Stomach (tissue), 8 donors: ENCODE measurements at regions not wholly inside any gene's neighbourhood (a gene's known extent, or its start where the extent isn't known, plus 50 kb on each side); places are given as distances from the start of the nearest gene placed in this dataset.

Experiments used
- DNase-seq, 2 donors: peaks; one replicate each; pipeline versions ENCODE4 v3.0.0 to v3.0.0-alpha.2; 2013 to 2019
- H3K27ac ChIP-seq, 5 donors: fragments of 200-600 bp in 4 of 5; sonication (generic) in 4 of 5; one replicate each; pipeline ENCODE4 v1.5.1; 2013 to 2019; ENCODE audit warnings: mild to moderate bottlenecking in 1 of 5, moderate library complexity in 1 of 5
- H3K27me3 ChIP-seq, 3 donors: fragments of 200-600 bp; sonication (generic); one replicate each; pipeline ENCODE4 v1.5.1; 2017 to 2019; ENCODE audit warnings: mixed run types in 1 of 3
- H3K36me3 ChIP-seq, 4 donors: fragments of 200-600 bp; sonication (generic); 1 replicate in 3 of 4; 2 replicates in 1 of 4; pipeline ENCODE4 v1.5.1; 2016 to 2019
- H3K4me1 ChIP-seq, 4 donors: fragments of 200-600 bp; sonication (generic); one replicate each; pipeline ENCODE4 v1.5.1; 2016 to 2019
- H3K4me3 ChIP-seq, 4 donors: fragments of 200-600 bp; sonication (generic) in 3 of 4; one replicate each; pipeline ENCODE4 v1.5.1; 2016 to 2019; ENCODE audit warnings: mild to moderate bottlenecking in 1 of 4
- H3K9me3 ChIP-seq, 4 donors: fragments of 200-600 bp; sonication (generic); one replicate each; pipeline ENCODE4 v1.5.1; 2016 to 2019
- EP300 ChIP-seq: sonication (generic); formaldehyde crosslinking; IDR thresholded peaks from one replicate; pipeline ENCODE4 v1.6.1; 2017; ENCODE audit warnings: antibody characterized with exemption
- POLR2A ChIP-seq, 4 donors: fragments of 450-650 bp; IDR thresholded peaks; one replicate each; pipeline ENCODE4 v1.6.1; 2016; ENCODE audit warnings: antibody characterized with exemption in 4 of 4, control low read depth in 2 of 4, mild to moderate bottlenecking in 1 of 4, moderate library complexity in 1 of 4
- POLR2AphosphoS5 ChIP-seq, 3 donors: sonication (generic); formaldehyde crosslinking; IDR thresholded peaks; one replicate each; pipeline ENCODE4 v1.6.1; 2016; ENCODE audit warnings: antibody characterized with exemption in 3 of 3
- WGBS, 5 donors: extraction: QIAGEN DNeasy Blood & Tissue Kit in 3 of 5; methylation state at CpG; one replicate each; pipeline versions ENCODE4 v1.1.5 to v1.1.7; 2013 to 2018; 5-methylcytosine and 5-hydroxymethylcytosine counted together
- intact Hi-C: fragments of 100-400 bp; cut with DNase I; formaldehyde crosslinking; loops from one replicate; pipeline ENCODE4 v1.15.1; 2023; ENCODE audit warnings: low total_unique reads
- TF ChIP-seq, protein P1 (sequence below), 7 experiments: fragments of 450-650 bp in 4 of 7; fragments of 200-600 bp in 3 of 7; sonication (generic) in 3 of 7; IDR thresholded peaks; one replicate each; pipeline ENCODE4 v1.5.1; 2016 to 2019; ENCODE audit warnings: antibody characterized with exemption in 7 of 7, control low read depth in 2 of 7, mild to moderate bottlenecking in 1 of 7
- donor health status: healthy with polysubstance abuse.
- donor health status: Bipolar disorder and iron deficiency.
- donor health status: healthy.

DNA sequence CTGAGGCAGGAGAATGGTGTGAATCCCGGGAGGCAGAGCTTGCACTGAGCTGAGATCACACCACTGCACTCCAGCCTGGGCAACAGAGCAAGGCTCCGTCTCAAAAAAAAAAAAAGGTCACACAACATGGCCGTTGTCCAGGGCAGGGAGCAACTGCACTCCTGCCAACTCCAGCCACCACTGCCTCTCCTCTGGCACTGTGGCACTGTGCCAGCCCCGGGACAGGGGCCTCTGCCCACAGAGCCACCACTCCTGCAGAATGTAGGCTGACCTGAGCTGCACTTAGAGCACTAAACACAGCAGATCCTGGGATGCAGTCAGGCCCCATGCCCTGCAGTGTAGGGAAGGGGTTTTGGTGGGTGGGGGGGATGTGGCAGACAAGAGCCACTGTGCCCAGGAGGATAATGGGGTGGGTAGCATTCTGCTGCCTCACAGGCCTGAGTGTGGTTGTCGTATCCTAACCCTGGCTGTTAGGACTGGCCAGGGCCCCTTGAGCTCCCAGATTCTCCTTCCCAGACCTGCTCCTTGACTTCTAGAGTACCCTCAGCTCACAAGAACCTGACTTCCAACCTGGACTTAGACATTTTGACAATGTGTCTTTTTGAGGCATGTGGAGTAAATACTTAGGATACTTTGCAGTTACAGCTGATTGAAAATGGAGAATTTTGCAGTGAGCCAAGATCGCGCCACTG is 69.4 kb upstream of the SH3RF3 start:
- H3K36me3 ChIP-seq, result no peaks in the 10 kb centered on the region
- H3K27me3 ChIP-seq, result no peaks in the 10 kb centered on the region
- peaks cover 7 to 45% (median 38%) of the 10 kb centered on the region in 4 donors for H3K4me1 ChIP-seq
- intact Hi-C loops, result no loop called here
- H3K27ac ChIP-seq, result peak overlapping the region in 2 of 5 donors; percentile 10 to 16
- no peaks in the 10 kb centered on the region for H3K9me3 ChIP-seq
- no peak overlapping the region for H3K4me3 ChIP-seq
- peak in 1 of 2 donors; percentile 85 for DNase-seq
- WGBS, 5 donors, result 40 to 54% (median 48%) methylated on average over 6 to 7 of the region's 7 CpGs
- peak in 1 of 3 donors; percentile 44 for TF ChIP-seq POLR2AphosphoS5 (IDR thresholded peaks at IDR 0.05)
- no peak for TF ChIP-seq POLR2A (IDR thresholded peaks at IDR 0.05)
- TF ChIP-seq EP300, result no peak

DNA sequence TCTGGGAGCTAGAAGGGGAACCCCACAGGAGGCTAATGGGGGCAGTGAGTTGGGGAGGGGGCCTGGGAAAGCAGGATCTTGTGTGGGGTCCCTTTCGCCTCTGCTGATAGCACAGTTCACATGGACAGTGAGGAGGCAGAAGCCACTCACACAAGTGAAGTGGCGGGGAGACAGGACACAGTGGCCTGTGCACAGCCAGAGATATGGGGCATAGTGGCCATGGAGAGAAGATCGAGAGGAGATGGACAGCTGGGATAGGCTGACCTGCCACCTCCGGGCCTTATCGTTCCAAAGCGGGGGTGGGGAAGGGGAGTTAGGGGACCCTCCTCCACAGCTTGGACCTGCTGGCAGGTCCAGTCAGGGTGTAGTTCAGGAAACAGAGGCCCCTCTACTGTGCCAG is 69.8 kb upstream of the EDAR start:
- Histone ChIP-seq H3K4me3 (no peak overlapping the region), H3K9me3 (no peaks in the 10 kb centered on the region), H3K27me3 (no peaks in the 10 kb centered on the region), H3K4me1 (peaks cover 7 to 43% (median 37%) of the 10 kb centered on the region in 4 donors), H3K27ac (no peak overlapping the region), H3K36me3 (no peaks in the 10 kb centered on the region)
- no peak for DNase-seq
- intact Hi-C loops, result no loop called here
- WGBS, 5 donors, result 87 to 96% (median 95%) methylated on average over 6 of the region's 6 CpGs
- TF ChIP-seq POLR2AphosphoS5 (IDR thresholded peaks at IDR 0.05), result no peak
- no peak for TF ChIP-seq POLR2A (IDR thresholded peaks at IDR 0.05)
- TF ChIP-seq EP300, result no peak
- TF ChIP-seq, protein P1, sequence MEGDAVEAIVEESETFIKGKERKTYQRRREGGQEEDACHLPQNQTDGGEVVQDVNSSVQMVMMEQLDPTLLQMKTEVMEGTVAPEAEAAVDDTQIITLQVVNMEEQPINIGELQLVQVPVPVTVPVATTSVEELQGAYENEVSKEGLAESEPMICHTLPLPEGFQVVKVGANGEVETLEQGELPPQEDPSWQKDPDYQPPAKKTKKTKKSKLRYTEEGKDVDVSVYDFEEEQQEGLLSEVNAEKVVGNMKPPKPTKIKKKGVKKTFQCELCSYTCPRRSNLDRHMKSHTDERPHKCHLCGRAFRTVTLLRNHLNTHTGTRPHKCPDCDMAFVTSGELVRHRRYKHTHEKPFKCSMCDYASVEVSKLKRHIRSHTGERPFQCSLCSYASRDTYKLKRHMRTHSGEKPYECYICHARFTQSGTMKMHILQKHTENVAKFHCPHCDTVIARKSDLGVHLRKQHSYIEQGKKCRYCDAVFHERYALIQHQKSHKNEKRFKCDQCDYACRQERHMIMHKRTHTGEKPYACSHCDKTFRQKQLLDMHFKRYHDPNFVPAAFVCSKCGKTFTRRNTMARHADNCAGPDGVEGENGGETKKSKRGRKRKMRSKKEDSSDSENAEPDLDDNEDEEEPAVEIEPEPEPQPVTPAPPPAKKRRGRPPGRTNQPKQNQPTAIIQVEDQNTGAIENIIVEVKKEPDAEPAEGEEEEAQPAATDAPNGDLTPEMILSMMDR (IDR thresholded peaks at IDR 0.05), result no peak

DNA sequence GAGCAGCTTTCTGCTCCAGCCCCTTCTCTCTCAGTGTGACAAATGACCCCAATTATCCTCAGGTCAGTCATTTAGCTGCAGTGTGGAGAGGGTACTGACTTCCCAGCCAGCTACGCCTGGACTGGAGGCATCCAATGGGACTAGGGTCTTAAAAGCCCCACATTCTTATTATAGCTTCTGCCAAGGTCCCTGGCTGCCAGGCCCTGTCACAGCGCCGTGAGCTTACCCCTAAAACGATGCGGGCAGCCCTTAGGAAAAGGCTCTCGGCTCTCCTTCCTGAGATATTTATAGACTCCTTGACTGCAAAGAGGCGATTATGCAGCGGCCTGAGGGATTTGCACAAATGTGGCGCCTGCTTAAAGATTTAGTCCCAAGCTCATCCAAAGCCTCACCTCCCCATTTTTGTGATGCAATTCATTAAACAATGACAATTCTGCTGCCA is 69.2 kb upstream of the EDAR start:
- H3K4me3 ChIP-seq, result no peak overlapping the region
- no peaks in the 10 kb centered on the region for H3K9me3 ChIP-seq
- DNase-seq, result no peak
- no peak overlapping the region for H3K27ac ChIP-seq
- 45 to 63% (median 57%) methylated on average over 9 of the region's 9 CpGs for WGBS, 5 donors
- peaks cover 7 to 41% (median 34%) of the 10 kb centered on the region in 4 donors for H3K4me1 ChIP-seq
- intact Hi-C loops, result no loop called here
- H3K27me3 ChIP-seq, result no peaks in the 10 kb centered on the region
- no peaks in the 10 kb centered on the region for H3K36me3 ChIP-seq
- no peak for TF ChIP-seq POLR2A (IDR thresholded peaks at IDR 0.05)
- TF ChIP-seq POLR2AphosphoS5 (IDR thresholded peaks at IDR 0.05), result no peak
- TF ChIP-seq, protein P1 (IDR thresholded peaks at IDR 0.05), result no peak
- no peak for TF ChIP-seq EP300

DNA sequence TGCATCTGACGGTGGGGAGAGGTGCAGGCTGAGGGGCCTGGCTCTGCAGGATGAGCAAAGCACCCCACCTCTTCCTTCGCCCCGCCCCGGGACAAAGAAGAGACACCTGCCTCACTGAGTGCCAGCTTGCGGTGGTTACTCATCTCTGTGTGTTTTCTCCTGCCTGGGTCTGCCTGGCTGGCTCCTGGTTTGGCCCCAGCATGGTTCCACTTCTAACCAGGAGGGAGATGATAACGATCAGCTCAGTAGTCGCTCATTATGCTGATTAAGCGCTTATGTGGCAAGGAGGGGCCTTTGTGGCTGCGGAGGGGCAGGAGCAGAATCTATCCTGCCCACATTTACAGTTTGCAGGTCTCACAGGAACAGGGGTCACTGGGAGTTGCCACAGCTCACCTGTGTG is 68.7 kb upstream of the EDAR start:
- TF ChIP-seq POLR2AphosphoS5 (IDR thresholded peaks at IDR 0.05) (no peak), EP300 (no peak), POLR2A (IDR thresholded peaks at IDR 0.05) (no peak)
- TF ChIP-seq, protein P1 (IDR thresholded peaks at IDR 0.05), result no peak
- H3K4me3 ChIP-seq, result no peak overlapping the region
- H3K27ac ChIP-seq, result no peak overlapping the region
- WGBS, 5 donors, result 75 to 93% (median 91%) methylated on average over 6 to 9 of the region's 9 CpGs
- peaks cover 2 to 36% (median 29%) of the 10 kb centered on the region in 4 donors for H3K4me1 ChIP-seq
- intact Hi-C loops, result no loop called here
- no peaks in the 10 kb centered on the region for H3K36me3 ChIP-seq
- no peaks in the 10 kb centered on the region for H3K9me3 ChIP-seq
- DNase-seq, result no peak
- H3K27me3 ChIP-seq, result no peaks in the 10 kb centered on the region

DNA sequence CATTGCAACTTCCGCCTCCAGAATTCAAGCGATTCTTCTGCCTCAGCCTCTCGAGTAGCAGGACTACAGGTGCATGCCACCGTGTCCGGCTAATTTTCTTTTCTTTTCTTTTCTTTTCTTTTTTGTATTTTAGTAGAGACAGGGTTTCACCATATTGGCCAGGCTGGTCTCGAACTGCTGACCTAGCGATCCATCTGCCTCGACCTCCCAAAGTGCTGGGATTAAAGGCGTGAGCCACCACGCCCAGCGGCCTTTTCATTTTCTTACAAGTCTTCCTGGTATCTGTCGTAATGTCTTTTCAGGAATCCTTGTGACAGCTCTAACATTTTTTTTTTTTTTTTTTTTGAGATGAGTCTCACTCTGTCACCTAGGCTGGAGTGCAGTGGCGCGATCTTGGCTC is 66.4 kb upstream of the EDAR start:
- no peaks in the 10 kb centered on the region for H3K9me3 ChIP-seq
- intact Hi-C loops, result no loop called here
- DNase-seq, result no peak
- no peaks in the 10 kb centered on the region for H3K27me3 ChIP-seq
- H3K27ac ChIP-seq, result no peak overlapping the region
- no peaks in the 10 kb centered on the region for H3K36me3 ChIP-seq
- H3K4me3 ChIP-seq, result no peak overlapping the region
- peaks cover 0 to 19% (median 14%) of the 10 kb centered on the region in 4 donors for H3K4me1 ChIP-seq
- TF ChIP-seq POLR2A (IDR thresholded peaks at IDR 0.05), result no peak
- TF ChIP-seq EP300, result no peak
- TF ChIP-seq POLR2AphosphoS5 (IDR thresholded peaks at IDR 0.05), result no peak
- TF ChIP-seq, protein P1 (IDR thresholded peaks at IDR 0.05), result no peak
- 86 to 90% (median 89%) methylated on average over 14 of the region's 14 CpGs for WGBS, 5 donors
